H1 (cell line): ENCODE measurements at regions not wholly inside any gene's neighbourhood (a gene's known extent, or its start where the extent isn't known, plus 50 kb on each side); places are given as distances from the start of the nearest gene placed in this dataset.
"Not testable (repeated sequence)": the region's sequence is repeated elsewhere in the genome, so short reads cannot be mapped to it uniquely, and the experiment has no call there.

Source experiments
- CTCF ChIA-PET: fragments of 300-600 bp; sonication (Branson Sonifier 250); formaldehyde crosslinking; loops from one replicate; lab custom pipeline; 2021; ENCODE audit not compliant: partially characterized antibody; lab: Charles Lee
- POLR2A ChIA-PET: fragments of 300-600 bp; sonication (Branson Sonifier 250); formaldehyde crosslinking; loops from one replicate; lab custom pipeline; 2021; ENCODE audit warnings: inconsistent platforms; ENCODE audit not compliant: partially characterized antibody; lab: Charles Lee
- DNase-seq, 2 experiments: peaks; one replicate each; pipeline versions ENCODE4 v3.0.0 to v3.0.0-alpha.2; 2010 to 2022; ENCODE audit warnings: low spot score in 2 of 2, low read depth in 1 of 2, mixed read lengths in 1 of 2
- FAIRE-seq: peaks from 2 replicates; lab custom pipeline; 2011; peaks lifted over from hg19 to GRCh38; lab: Jason Lieb, UNC
- H2AFZ ChIP-seq: 2 replicates; pipeline ENCODE4 v1.8.1; 2012; ENCODE audit warnings: low read length, inconsistent platforms
- H2AK5ac ChIP-seq: 2 replicates; pipeline ENCODE4 v1.6.1; 2013; ENCODE audit warnings: low read depth, low read length
- H2BK120ac ChIP-seq: replicated peaks from 2 replicates; pipeline ENCODE3; 2013; ENCODE audit warnings: low read depth, low read length, inconsistent platforms
- H2BK12ac ChIP-seq: 2 replicates; pipeline ENCODE4 v1.6.1; 2013; ENCODE audit warnings: low read depth, low read length
- H2BK15ac ChIP-seq: 2 replicates; pipeline ENCODE4 v1.6.1; 2013; ENCODE audit warnings: low read length
- H2BK20ac ChIP-seq: 2 replicates; pipeline ENCODE4 v1.6.1; 2013; ENCODE audit warnings: low read length
- H2BK5ac ChIP-seq: 2 replicates; pipeline ENCODE4 v1.6.1; 2013; ENCODE audit warnings: low read depth, low read length
- H3K14ac ChIP-seq: 2 replicates; pipeline ENCODE4 v1.6.1; 2013; ENCODE audit warnings: inconsistent platforms; ENCODE audit not compliant: insufficient read length
- H3K18ac ChIP-seq: 2 replicates; pipeline ENCODE4 v1.6.1; 2013; ENCODE audit warnings: low read length; ENCODE audit errors: extremely low read depth
- H3K23ac ChIP-seq: 2 replicates; pipeline ENCODE4 v1.6.1; 2013; ENCODE audit warnings: inconsistent platforms; ENCODE audit not compliant: insufficient read length
- H3K23me2 ChIP-seq: 2 replicates; pipeline ENCODE4 v1.6.1; 2013; ENCODE audit warnings: low read depth, low read length
- H3K27ac ChIP-seq: 2 replicates; pipeline ENCODE4 v1.6.1; 2011; ENCODE audit warnings: low read depth, low read length, inconsistent platforms
- H3K27me3 ChIP-seq, 4 experiments: replicated peaks in 1 of 4; 1 replicate in 1 of 4; 2 replicates in 3 of 4; pipeline versions ENCODE4 v1.6.1 to v1.8.1; 2011 to 2013; ENCODE audit warnings: low read length in 3 of 4, mild to moderate bottlenecking in 3 of 4, inconsistent platforms in 2 of 4, mixed read lengths in 2 of 4, moderate library complexity in 1 of 4; ENCODE audit not compliant: control insufficient read depth in 3 of 4, insufficient read depth in 3 of 4; ENCODE audit errors: extremely low read depth in 1 of 4
- H3K36me3 ChIP-seq, 4 experiments: 2 replicates each; pipeline versions ENCODE4 v1.6.1 to v1.8.1; 2011 to 2013; ENCODE audit warnings: mild to moderate bottlenecking in 4 of 4, low read length in 3 of 4, moderate library complexity in 2 of 4, control low read depth in 1 of 4, inconsistent platforms in 1 of 4; ENCODE audit not compliant: insufficient read depth in 4 of 4, control insufficient read depth in 2 of 4
- H3K4ac ChIP-seq: replicated peaks from 2 replicates; pipeline ENCODE3; 2013; ENCODE audit warnings: low read length, low read depth, mixed read lengths, inconsistent platforms; ENCODE audit not compliant: insufficient read length
- H3K4me1 ChIP-seq, 4 experiments: replicated peaks in 1 of 4; 1 replicate in 1 of 4; 2 replicates in 3 of 4; pipeline versions ENCODE4 v1.6.1 to v1.8.1; 2011 to 2013; ENCODE audit warnings: low read length in 3 of 4, inconsistent platforms in 2 of 4, mixed read lengths in 1 of 4; ENCODE audit not compliant: insufficient read depth in 4 of 4, control insufficient read depth in 3 of 4
- H3K4me2 ChIP-seq, 2 experiments: 2 replicates each; pipeline versions ENCODE4 v1.6.1 to v1.8.1; 2011 to 2013; ENCODE audit warnings: low read depth in 2 of 2, low read length in 2 of 2, control low read depth in 1 of 2, inconsistent platforms in 1 of 2, mild to moderate bottlenecking in 1 of 2; ENCODE audit not compliant: insufficient read depth in 1 of 2
- H3K4me3 ChIP-seq, 4 experiments: fragments of 200-600, 300-600 bp in 1 of 4; sonication (generic), shearing (Covaris generic), sonication (Bioruptor Twin) in 1 of 4; 2 replicates each; pipeline versions ENCODE4 v1.5.1 to v1.8.1; 2011 to 2016; ENCODE audit warnings: low read length in 4 of 4, low read depth in 3 of 4, control low read depth in 2 of 4, inconsistent platforms in 2 of 4, mild to moderate bottlenecking in 2 of 4, mixed read lengths in 1 of 4, moderate library complexity in 1 of 4; ENCODE audit not compliant: insufficient read depth in 2 of 4; ENCODE audit errors: extremely low read depth in 1 of 4
- H3K56ac ChIP-seq: replicated peaks from 2 replicates; pipeline ENCODE3; 2013; ENCODE audit warnings: low read depth, mild to moderate bottlenecking, mixed read lengths, low read length, inconsistent platforms; ENCODE audit not compliant: insufficient read length
- H3K79me1 ChIP-seq: 2 replicates; pipeline ENCODE4 v1.6.1; 2013; ENCODE audit warnings: low read depth, low read length, control low read depth
- H3K79me2 ChIP-seq, 2 experiments: 2 replicates each; pipeline versions ENCODE4 v1.6.1 to v1.8.1; 2012 to 2013; ENCODE audit warnings: low read length in 2 of 2, mild to moderate bottlenecking in 2 of 2, inconsistent platforms in 1 of 2; ENCODE audit not compliant: insufficient read depth in 2 of 2, control insufficient read depth in 1 of 2
- H3K9ac ChIP-seq, 4 experiments: replicated peaks in 1 of 4; 1 replicate in 1 of 4; 2 replicates in 3 of 4; pipeline versions ENCODE4 v1.6.1 to v1.8.1; 2011 to 2013; ENCODE audit warnings: low read depth in 3 of 4, low read length in 3 of 4, control low read depth in 2 of 4, mild to moderate bottlenecking in 2 of 4, moderate library complexity in 2 of 4, inconsistent platforms in 1 of 4; ENCODE audit errors: extremely low read depth in 1 of 4
- H3K9me3 ChIP-seq, 2 experiments: 2 replicates each; pipeline versions ENCODE4 v1.6.1 to v1.8.1; 2012 to 2013; ENCODE audit warnings: mild to moderate bottlenecking in 2 of 2, moderate library complexity in 2 of 2, control low read depth in 1 of 2, inconsistent platforms in 1 of 2, low read depth in 1 of 2, low read length in 1 of 2, mixed read lengths in 1 of 2; ENCODE audit not compliant: insufficient read depth in 2 of 2
- H4K20me1 ChIP-seq, 2 experiments: replicated peaks in 1 of 2; 2 replicates each; pipeline versions ENCODE3 to v1.8.1; 2011 to 2013; ENCODE audit warnings: inconsistent platforms in 2 of 2, low read length in 2 of 2, mild to moderate bottlenecking in 1 of 2; ENCODE audit not compliant: insufficient read depth in 2 of 2, control insufficient read depth in 1 of 2
- H4K5ac ChIP-seq: 2 replicates; pipeline ENCODE4 v1.6.1; 2013; ENCODE audit warnings: low read length, low read depth, mixed read lengths, inconsistent platforms; ENCODE audit not compliant: insufficient read length
- H4K8ac ChIP-seq: 2 replicates; pipeline ENCODE4 v1.8.0; 2013; ENCODE audit warnings: mild to moderate bottlenecking, moderate library complexity, low read length, inconsistent platforms; ENCODE audit not compliant: insufficient read depth; ENCODE audit errors: extremely low read depth
- H4K91ac ChIP-seq: replicated peaks from 2 replicates; pipeline ENCODE3; 2013; ENCODE audit warnings: low read length, mixed read lengths, inconsistent platforms; ENCODE audit not compliant: insufficient read length
- RNF2 ChIP-seq: fragments of 200-900, 300-1000 bp; sonication (generic); IDR thresholded peaks from 2 replicates; pipeline ENCODE4 v1.7.1; 2016; ENCODE audit warnings: borderline replicate concordance, low read depth, mild to moderate bottlenecking, antibody characterized with exemption, low read length; ENCODE audit not compliant: poor library complexity, severe bottlenecking; ENCODE audit errors: missing control alignments
- WGBS, 2 experiments: shearing (Covaris generic) in 1 of 2; methylation state at CpG; one replicate each; pipeline versions ENCODE4 v1.1.6 to v1.1.7; 2013 to 2015; ENCODE audit warnings: low lambda C conversion rate in 2 of 2, mixed read lengths in 2 of 2, inconsistent platforms in 1 of 2, low coverage in 1 of 2, missing lambda C conversion rate in 1 of 2; ENCODE audit not compliant: insufficient replicate concordance in 2 of 2, insufficient coverage in 1 of 2, insufficient read length in 1 of 2; ENCODE audit errors: extremely low coverage in 1 of 2, missing lambda C conversion rate in 1 of 2; 5-methylcytosine and 5-hydroxymethylcytosine counted together

- WGBS, 2 experiments = 92% methylated on average over 5 of the region's 7 CpGs; no CpG with 5 or more reads in 1 of the 2 experiments
- H3K23ac ChIP-seq = no peak overlapping the region
Measured at GRCh38 chr9:65430221-65430620, 145.2 kb upstream of the FOXD4L5 start.

GRCh38 chr9:65427361-65427760 lies 142.4 kb upstream of the FOXD4L5 start:
- H3K79me2 ChIP-seq, H4K5ac ChIP-seq, POLR2A ChIA-PET: not testable (repeated sequence)

More at GRCh38 chr9:65430221-65430620, 145.2 kb upstream of the FOXD4L5 start:
- H3K23me2 ChIP-seq = no peaks in the 10 kb centered on the region; the same call in 1 of the 2 replicates
- no peak overlapping the region for H4K91ac ChIP-seq
- H3K79me2 ChIP-seq = no peaks in the 10 kb centered on the region
- peaks cover 12 to 86% of the 10 kb centered on the region in 2 experiments for H3K9me3 ChIP-seq
- H3K14ac ChIP-seq = no peak overlapping the region
- no peak for TF ChIP-seq RNF2
- no peak overlapping the region for H2AK5ac ChIP-seq
- no peaks in the 10 kb centered on the region for H3K36me3 ChIP-seq
- H3K4me1 ChIP-seq = no peaks in the 10 kb centered on the region
- H2BK5ac ChIP-seq = no peak overlapping the region
- no peak overlapping the region for H2AFZ ChIP-seq
- H4K8ac ChIP-seq = no peak overlapping the region
- H4K5ac ChIP-seq = no peak overlapping the region
- ChIA-PET CTCF (no interaction called here), POLR2A (no interaction called here)
- no peak overlapping the region for H2BK20ac ChIP-seq
- H3K4me2 ChIP-seq = no peak overlapping the region
- H3K4me3 ChIP-seq = no peak overlapping the region
- H3K27ac ChIP-seq = no peak overlapping the region
- FAIRE-seq = no peak
- no peaks in the 10 kb centered on the region for H3K27me3 ChIP-seq
- H2BK120ac ChIP-seq = no peak overlapping the region
- no peak overlapping the region for H2BK15ac ChIP-seq
- H3K18ac ChIP-seq = no peak overlapping the region
- H4K20me1 ChIP-seq = no peaks in the 10 kb centered on the region
- H3K9ac ChIP-seq = no peak overlapping the region
- DNase-seq = no peak
- H3K79me1 ChIP-seq = no peaks in the 10 kb centered on the region
- no peak overlapping the region for H2BK12ac ChIP-seq
- no peak overlapping the region for H3K4ac ChIP-seq
- H3K56ac ChIP-seq = no peak overlapping the region

More at GRCh38 chr9:65427361-65427760, 142.4 kb upstream of the FOXD4L5 start:
- CTCF ChIA-PET, H3K4me3 ChIP-seq, H3K9ac ChIP-seq, H3K4ac ChIP-seq, H3K36me3 ChIP-seq, H3K4me2 ChIP-seq, H2AFZ ChIP-seq, H3K23ac ChIP-seq, H3K27ac ChIP-seq, H2BK120ac ChIP-seq, H2AK5ac ChIP-seq, DNase-seq, H2BK15ac ChIP-seq, H4K8ac ChIP-seq, H4K20me1 ChIP-seq, H3K18ac ChIP-seq, FAIRE-seq, H3K27me3 ChIP-seq, H2BK20ac ChIP-seq, H3K4me1 ChIP-seq, H3K79me1 ChIP-seq, H2BK12ac ChIP-seq, H4K91ac ChIP-seq, H3K56ac ChIP-seq, H2BK5ac ChIP-seq, H3K23me2 ChIP-seq, H3K14ac ChIP-seq: not testable (repeated sequence)
- peaks cover 5 to 90% of the 10 kb centered on the region in 2 experiments for H3K9me3 ChIP-seq
- WGBS, 2 experiments = no CpG with 5 or more reads among the region's 4 CpGs
